Breast epithelium (tissue), 4 donors: ENCODE measurements at regions not wholly inside any gene's neighbourhood (a gene's known extent, or its start where the extent isn't known, plus 50 kb on each side); places are given as distances from the start of the nearest gene placed in this dataset.

ENCODE experiments used
- DNase-seq, 2 donors: peaks; one replicate each; pipeline ENCODE4 v3.0.0-alpha.2; 2019; ENCODE audit warnings: low spot score in 2 of 2
- H3K27ac ChIP-seq, 2 donors: fragments of 200-600 bp; sonication (generic) in 1 of 2; one replicate each; pipeline ENCODE4 v1.5.1; 2016 to 2019; ENCODE audit warnings: mild to moderate bottlenecking in 1 of 2
- H3K27me3 ChIP-seq, 2 donors: fragments of 200-600 bp; sonication (generic) in 1 of 2; one replicate each; pipeline versions ENCODE4 v1.5.1 to v1.6.0; 2017 to 2019; ENCODE audit warnings: control low read depth in 1 of 2, mild to moderate bottlenecking in 1 of 2
- H3K36me3 ChIP-seq: fragments of 200-600 bp; one replicate; pipeline ENCODE4 v1.5.1; 2019
- H3K4me1 ChIP-seq, 2 donors: fragments of 200-600 bp; sonication (generic); one replicate each; pipeline ENCODE4 v1.5.1; 2016 to 2019; ENCODE audit warnings: control low read depth in 1 of 2
- H3K4me3 ChIP-seq, 3 donors: fragments of 200-600 bp; sonication (generic); 1 replicate in 2 of 3; 2 replicates in 1 of 3; pipeline ENCODE4 v1.5.1; 2016 to 2019; ENCODE audit warnings: mild to moderate bottlenecking in 3 of 3, moderate library complexity in 2 of 3
- H3K9me3 ChIP-seq, 2 donors: fragments of 200-600 bp; sonication (generic) in 1 of 2; one replicate each; pipeline ENCODE4 v1.5.1; 2016 to 2019; ENCODE audit warnings: control low read depth in 1 of 2
- POLR2A ChIP-seq: fragments of 450-650 bp; IDR thresholded peaks from one replicate; pipeline ENCODE4 v1.6.1; 2016; ENCODE audit warnings: antibody characterized with exemption, mild to moderate bottlenecking, moderate library complexity
- POLR2AphosphoS5 ChIP-seq, 3 donors: sonication (generic); formaldehyde crosslinking; IDR thresholded peaks; one replicate each; pipeline ENCODE4 v1.6.1; 2017; ENCODE audit warnings: antibody characterized with exemption in 3 of 3
- intact Hi-C: fragments of 100-400 bp; cut with DNase I; formaldehyde crosslinking; loops from one replicate; pipeline ENCODE4 v1.15.1; 2023; ENCODE audit warnings: low total_unique reads
- TF ChIP-seq, protein P1 (sequence below), 3 donors: fragments of 450-650 bp; IDR thresholded peaks; one replicate each; pipeline ENCODE4 v1.5.1; 2016 to 2017; ENCODE audit warnings: antibody characterized with exemption in 3 of 3, mild to moderate bottlenecking in 3 of 3, moderate library complexity in 3 of 3

DNA sequence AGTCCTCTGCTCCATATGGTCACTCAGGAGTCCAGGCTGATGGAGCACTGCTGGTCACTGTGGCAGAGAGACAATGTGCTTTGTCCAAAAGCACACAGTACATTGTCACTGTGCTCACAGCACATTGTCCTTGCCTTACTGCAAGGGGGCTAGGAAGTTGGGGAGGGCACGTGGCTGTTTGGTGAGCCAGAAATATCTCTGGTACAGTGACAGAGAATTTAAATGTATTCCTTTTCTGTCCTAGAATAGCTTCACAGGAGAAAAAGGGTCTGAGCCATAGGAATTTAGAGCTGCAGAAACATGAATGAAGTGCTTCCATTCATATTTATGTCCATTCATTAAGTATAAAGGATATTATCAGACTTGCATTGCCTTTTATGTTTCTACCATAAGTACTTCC, 110.8 kb upstream of the TRIM2 start:
- H3K9me3 ChIP-seq, result no peaks in the 10 kb centered on the region
- intact Hi-C loops, result no loop called here
- H3K4me3 ChIP-seq, result no peak overlapping the region
- peak overlapping the region in 1 of 2 donors; percentile 52 for H3K27ac ChIP-seq
- no peaks in the 10 kb centered on the region for H3K27me3 ChIP-seq
- peaks cover 0 to 4% of the 10 kb centered on the region in 2 donors for H3K4me1 ChIP-seq
- H3K36me3 ChIP-seq, result no peaks in the 10 kb centered on the region
- TF ChIP-seq POLR2A (no peak), POLR2AphosphoS5 (IDR thresholded peaks at IDR 0.05) (no peak)
- TF ChIP-seq, protein P1, sequence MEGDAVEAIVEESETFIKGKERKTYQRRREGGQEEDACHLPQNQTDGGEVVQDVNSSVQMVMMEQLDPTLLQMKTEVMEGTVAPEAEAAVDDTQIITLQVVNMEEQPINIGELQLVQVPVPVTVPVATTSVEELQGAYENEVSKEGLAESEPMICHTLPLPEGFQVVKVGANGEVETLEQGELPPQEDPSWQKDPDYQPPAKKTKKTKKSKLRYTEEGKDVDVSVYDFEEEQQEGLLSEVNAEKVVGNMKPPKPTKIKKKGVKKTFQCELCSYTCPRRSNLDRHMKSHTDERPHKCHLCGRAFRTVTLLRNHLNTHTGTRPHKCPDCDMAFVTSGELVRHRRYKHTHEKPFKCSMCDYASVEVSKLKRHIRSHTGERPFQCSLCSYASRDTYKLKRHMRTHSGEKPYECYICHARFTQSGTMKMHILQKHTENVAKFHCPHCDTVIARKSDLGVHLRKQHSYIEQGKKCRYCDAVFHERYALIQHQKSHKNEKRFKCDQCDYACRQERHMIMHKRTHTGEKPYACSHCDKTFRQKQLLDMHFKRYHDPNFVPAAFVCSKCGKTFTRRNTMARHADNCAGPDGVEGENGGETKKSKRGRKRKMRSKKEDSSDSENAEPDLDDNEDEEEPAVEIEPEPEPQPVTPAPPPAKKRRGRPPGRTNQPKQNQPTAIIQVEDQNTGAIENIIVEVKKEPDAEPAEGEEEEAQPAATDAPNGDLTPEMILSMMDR (IDR thresholded peaks at IDR 0.05), result no peak
- no peak for DNase-seq

DNA sequence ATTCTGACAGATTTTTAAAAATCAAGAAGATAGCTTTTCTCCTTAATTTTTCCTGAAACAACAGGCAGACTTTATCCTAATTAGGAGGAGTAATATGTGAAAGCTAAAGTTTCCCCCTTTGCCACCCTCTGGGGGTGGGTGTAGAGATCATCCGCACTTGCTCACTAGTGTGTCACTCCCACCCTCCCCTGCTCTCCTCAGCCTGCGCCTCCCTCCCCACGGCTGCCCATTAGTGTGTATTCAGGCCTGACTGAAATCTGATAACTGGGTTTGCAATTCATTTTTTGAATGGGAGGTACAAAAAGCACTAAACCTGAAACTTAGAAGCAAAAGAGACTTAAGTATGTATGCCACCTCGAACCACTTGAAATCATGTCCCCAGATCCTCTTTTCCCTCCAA, 110.4 kb upstream of the TRIM2 start:
- H3K36me3 ChIP-seq, result no peaks in the 10 kb centered on the region
- no peaks in the 10 kb centered on the region for H3K9me3 ChIP-seq
- peak overlapping the region; percentile 16 to 52 for H3K27ac ChIP-seq
- no peak overlapping the region for H3K4me3 ChIP-seq
- intact Hi-C loops, result no loop called here
- peaks cover 0 to 4% of the 10 kb centered on the region in 2 donors for H3K4me1 ChIP-seq
- no peaks in the 10 kb centered on the region for H3K27me3 ChIP-seq
- DNase-seq, result no peak
- TF ChIP-seq POLR2AphosphoS5 (IDR thresholded peaks at IDR 0.05) (no peak), POLR2A (no peak)
- TF ChIP-seq, protein P1 (IDR thresholded peaks at IDR 0.05), result no peak

DNA sequence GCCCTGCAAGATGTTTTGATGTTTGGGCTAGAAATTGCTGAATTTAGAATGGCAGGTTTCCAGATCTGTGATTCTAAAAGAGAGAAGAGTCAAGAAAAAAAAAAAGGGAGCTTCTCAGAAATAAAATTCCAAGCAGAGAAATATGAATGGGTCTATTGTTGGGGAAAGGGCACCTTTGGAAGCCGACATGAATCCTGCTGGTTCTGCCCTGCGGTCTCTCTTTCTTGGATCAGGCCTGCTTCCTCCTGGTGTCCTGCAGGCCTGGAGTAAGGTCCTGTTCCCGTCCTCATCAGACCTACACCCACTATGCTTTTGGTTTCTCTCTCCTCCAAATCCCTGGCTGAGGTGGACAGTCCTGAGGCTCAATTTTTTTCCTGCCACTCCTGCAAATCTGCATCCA, 109.8 kb upstream of the TRIM2 start:
- intact Hi-C loops, result no loop called here
- H3K36me3 ChIP-seq, result no peaks in the 10 kb centered on the region
- DNase-seq, result peak in 1 of 2 donors; percentile 62
- no peak overlapping the region for H3K4me3 ChIP-seq
- TF ChIP-seq, protein P1 (IDR thresholded peaks at IDR 0.05), result no peak
- TF ChIP-seq POLR2A (no peak), POLR2AphosphoS5 (IDR thresholded peaks at IDR 0.05) (no peak)
- H3K27me3 ChIP-seq, result no peaks in the 10 kb centered on the region
- peaks cover 0 to 4% of the 10 kb centered on the region in 2 donors for H3K4me1 ChIP-seq
- peak overlapping the region; percentile 52 to 84 for H3K27ac ChIP-seq
- no peaks in the 10 kb centered on the region for H3K9me3 ChIP-seq

DNA sequence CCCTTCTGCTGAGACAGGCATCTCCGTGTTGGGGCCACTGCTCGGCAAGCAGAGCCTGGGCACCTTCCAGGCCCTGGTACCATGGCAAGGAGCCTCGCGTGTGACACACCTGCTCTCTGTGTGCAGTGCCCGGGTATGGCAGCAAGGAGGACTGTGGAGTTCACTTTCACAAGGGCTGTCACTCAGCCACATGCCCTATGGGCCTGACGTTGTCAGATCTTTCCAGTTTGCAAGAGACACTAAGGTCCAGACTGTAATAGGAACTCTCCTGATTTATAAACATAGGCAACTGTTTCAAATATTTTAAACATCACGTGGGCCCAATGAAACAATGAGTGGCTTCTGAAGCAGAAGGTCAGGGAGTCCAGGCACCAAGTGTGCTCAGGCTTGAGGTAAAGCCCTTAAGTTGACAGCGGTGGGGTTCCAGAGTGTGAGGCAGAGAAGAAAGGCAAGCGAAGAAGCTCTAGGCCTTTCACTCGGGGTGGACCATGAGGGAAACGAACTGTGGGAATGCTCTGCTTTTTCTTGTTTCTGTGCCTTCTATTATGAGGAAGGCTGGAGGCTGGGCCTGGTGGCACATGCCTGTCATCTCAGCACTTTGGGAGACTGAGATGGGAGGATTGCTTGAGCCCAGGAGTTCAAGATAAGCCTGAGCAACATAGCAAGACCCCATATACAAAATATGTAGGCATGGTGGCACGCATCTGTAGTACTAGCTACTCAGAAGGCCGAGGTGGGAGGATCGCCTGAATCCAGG, 108.6 kb upstream of the TRIM2 start:
- no peak overlapping the region for H3K4me3 ChIP-seq
- H3K27ac ChIP-seq, result peak overlapping the region; percentile 68 to 84
- DNase-seq, result peak in 1 of 2 donors; percentile 82
- intact Hi-C loops, result no loop called here
- peaks cover 0 to 4% of the 10 kb centered on the region in 2 donors for H3K4me1 ChIP-seq
- TF ChIP-seq POLR2A (no peak), POLR2AphosphoS5 (IDR thresholded peaks at IDR 0.05) (no peak)
- TF ChIP-seq, protein P1 (IDR thresholded peaks at IDR 0.05), result peak in 1 of 3 donors; percentile 56
- H3K9me3 ChIP-seq, result no peaks in the 10 kb centered on the region
- H3K27me3 ChIP-seq, result no peaks in the 10 kb centered on the region
- no peaks in the 10 kb centered on the region for H3K36me3 ChIP-seq

DNA sequence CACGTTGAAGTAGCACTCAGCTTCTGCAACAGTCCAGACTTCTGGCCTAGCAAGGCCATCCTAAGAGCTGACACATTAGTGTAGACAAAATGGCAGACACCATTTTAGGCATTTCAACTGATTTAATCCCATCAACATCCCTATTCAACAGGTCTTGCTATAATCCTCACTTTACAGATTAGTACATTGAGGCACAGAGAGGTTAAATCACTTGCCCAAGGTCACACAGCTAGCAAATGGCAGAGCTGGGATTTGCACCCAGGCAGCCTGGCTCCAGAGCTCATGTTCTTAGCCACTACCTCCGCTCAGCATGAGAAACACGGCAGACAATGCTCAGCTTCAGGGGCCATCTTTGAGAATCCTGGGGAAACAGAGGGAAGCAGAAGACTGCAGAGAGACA, 107.9 kb upstream of the TRIM2 start:
- H3K4me3 ChIP-seq, result no peak overlapping the region
- H3K27ac ChIP-seq, result no peak overlapping the region
- H3K27me3 ChIP-seq, result no peaks in the 10 kb centered on the region
- intact Hi-C loops, result no loop called here
- DNase-seq, result no peak
- TF ChIP-seq POLR2A, result no peak
- TF ChIP-seq, protein P1 (IDR thresholded peaks at IDR 0.05), result no peak
- H3K4me1 ChIP-seq, result peaks cover 0 to 4% of the 10 kb centered on the region in 2 donors
- H3K36me3 ChIP-seq, result no peaks in the 10 kb centered on the region
- no peaks in the 10 kb centered on the region for H3K9me3 ChIP-seq
